NT2/D1 (cell line): ENCODE measurements at regions not wholly inside any gene's neighbourhood (a gene's known extent, or its start where the extent isn't known, plus 50 kb on each side); places are given as distances from the start of the nearest gene placed in this dataset.

ENCODE experiments used
- DNase-seq: peaks from one replicate; pipeline ENCODE4 v3.0.0-alpha.2; 2011; ENCODE audit warnings: low read depth, low spot score
- H3K27me3 ChIP-seq: 2 replicates; pipeline ENCODE4 v1.6.0; 2011; ENCODE audit warnings: mild to moderate bottlenecking; ENCODE audit not compliant: insufficient read length, insufficient read depth
- H3K36me3 ChIP-seq: 2 replicates; pipeline ENCODE4 v1.6.1; 2011; ENCODE audit warnings: mild to moderate bottlenecking, low read length, mixed read lengths; ENCODE audit not compliant: insufficient read depth, insufficient read length
- H3K4me1 ChIP-seq: 2 replicates; pipeline ENCODE4 v1.5.1; 2011; ENCODE audit not compliant: insufficient read depth, insufficient read length
- H3K4me3 ChIP-seq: 2 replicates; pipeline ENCODE4 v1.5.1; 2011; ENCODE audit warnings: low read depth; ENCODE audit not compliant: insufficient read length
- H3K9ac ChIP-seq: 2 replicates; pipeline ENCODE4 v1.6.0; 2011; ENCODE audit warnings: low read depth; ENCODE audit not compliant: insufficient read length
- H3K9me3 ChIP-seq: 2 replicates; pipeline ENCODE4 v1.5.1; 2011; ENCODE audit warnings: mild to moderate bottlenecking, low read length; ENCODE audit not compliant: insufficient read depth
- SUZ12 ChIP-seq: IDR thresholded peaks from 2 replicates; pipeline ENCODE4 v1.6.1; 2011; ENCODE audit not compliant: insufficient read length, insufficient read depth; ENCODE audit errors: extremely low read depth
- YY1 ChIP-seq: IDR thresholded peaks from 2 replicates; pipeline ENCODE4 v1.6.1; 2011; ENCODE audit not compliant: insufficient read length, insufficient read depth
- ZNF274 ChIP-seq: IDR thresholded peaks from 2 replicates; pipeline ENCODE4 v1.6.1; 2011; ENCODE audit warnings: mild to moderate bottlenecking, low read depth, low read length

GRCh38 chr10:3554121-3554522, 230.9 kb downstream of the KLF6 start:
- TF ChIP-seq ZNF274: no peak
- no peak for TF ChIP-seq YY1
- TF ChIP-seq SUZ12: no peak
- H3K4me3 ChIP-seq: no peak overlapping the region
- no peak overlapping the region for H3K9ac ChIP-seq

GRCh38 chr10:3552281-3552680, 232.7 kb downstream of the KLF6 start:
- Histone ChIP-seq H3K4me1 (no peaks in the 10 kb centered on the region), H3K36me3 (no peaks in the 10 kb centered on the region), H3K27me3 (no peaks in the 10 kb centered on the region), H3K9ac (no peak overlapping the region), H3K4me3 (no peak overlapping the region), H3K9me3 (no peaks in the 10 kb centered on the region)
- no peak for DNase-seq
- TF ChIP-seq ZNF274: no peak
- no peak for TF ChIP-seq SUZ12
- TF ChIP-seq YY1: no peak

More at GRCh38 chr10:3554121-3554522, 230.9 kb downstream of the KLF6 start:
- no peaks in the 10 kb centered on the region for H3K9me3 ChIP-seq
- DNase-seq: no peak
- no peaks in the 10 kb centered on the region for H3K4me1 ChIP-seq
- no peaks in the 10 kb centered on the region for H3K36me3 ChIP-seq
- H3K27me3 ChIP-seq: no peaks in the 10 kb centered on the region

- no peaks in the 10 kb centered on the region for H3K4me1 ChIP-seq
These were observed 233.2 kb downstream of the KLF6 start for GRCh38 chr10:3551761-3552160.

GRCh38 chr10:3549118-3549517, 235.9 kb downstream of the KLF6 start:
- Histone ChIP-seq H3K9me3 (no peaks in the 10 kb centered on the region), H3K4me1 (no peaks in the 10 kb centered on the region), H3K9ac (no peak overlapping the region), H3K4me3 (no peak overlapping the region), H3K27me3 (no peaks in the 10 kb centered on the region), H3K36me3 (no peaks in the 10 kb centered on the region)
- no peak for TF ChIP-seq SUZ12
- TF ChIP-seq YY1: no peak
- no peak for TF ChIP-seq ZNF274
- DNase-seq: no peak

More at GRCh38 chr10:3551761-3552160, 233.2 kb downstream of the KLF6 start:
- no peak for DNase-seq
- no peak for TF ChIP-seq SUZ12
- no peak for TF ChIP-seq ZNF274
- no peak for TF ChIP-seq YY1
- Histone ChIP-seq H3K9ac (no peak overlapping the region), H3K4me3 (no peak overlapping the region), H3K36me3 (no peaks in the 10 kb centered on the region), H3K27me3 (no peaks in the 10 kb centered on the region), H3K9me3 (no peaks in the 10 kb centered on the region)

- no peaks in the 10 kb centered on the region for H3K36me3 ChIP-seq
- no peak overlapping the region for H3K4me3 ChIP-seq
- no peaks in the 10 kb centered on the region for H3K4me1 ChIP-seq
- H3K9me3 ChIP-seq: no peaks in the 10 kb centered on the region
- H3K27me3 ChIP-seq: no peaks in the 10 kb centered on the region
- no peak overlapping the region for H3K9ac ChIP-seq
- no peak for TF ChIP-seq SUZ12
- no peak for TF ChIP-seq ZNF274
- TF ChIP-seq YY1: no peak
- no peak for DNase-seq
These were observed 236.3 kb downstream of the KLF6 start for GRCh38 chr10:3548702-3549101.

- no peak for DNase-seq
These were observed 236.9 kb downstream of the KLF6 start for GRCh38 chr10:3548076-3548475.

GRCh38 chr10:3544561-3544960, 240.4 kb downstream of the KLF6 start:
- Histone ChIP-seq H3K4me3 (no peak overlapping the region), H3K36me3 (no peaks in the 10 kb centered on the region), H3K4me1 (no peaks in the 10 kb centered on the region), H3K27me3 (no peaks in the 10 kb centered on the region), H3K9me3 (no peaks in the 10 kb centered on the region), H3K9ac (no peak overlapping the region)
- TF ChIP-seq YY1 (no peak), SUZ12 (no peak), ZNF274 (no peak)
- no peak for DNase-seq

More at GRCh38 chr10:3548076-3548475, 236.9 kb downstream of the KLF6 start:
- no peaks in the 10 kb centered on the region for H3K27me3 ChIP-seq
- H3K36me3 ChIP-seq: no peaks in the 10 kb centered on the region
- H3K9me3 ChIP-seq: no peaks in the 10 kb centered on the region
- H3K9ac ChIP-seq: no peak overlapping the region
- TF ChIP-seq ZNF274 (no peak), SUZ12 (no peak), YY1 (no peak)
- H3K4me1 ChIP-seq: no peaks in the 10 kb centered on the region
- no peak overlapping the region for H3K4me3 ChIP-seq

GRCh38 chr10:3542185-3542611, 242.8 kb downstream of the KLF6 start:
- DNase-seq: no peak
- Histone ChIP-seq H3K9ac (no peak overlapping the region), H3K4me1 (no peaks in the 10 kb centered on the region), H3K36me3 (no peaks in the 10 kb centered on the region), H3K4me3 (no peak overlapping the region), H3K27me3 (no peaks in the 10 kb centered on the region), H3K9me3 (no peaks in the 10 kb centered on the region)
- TF ChIP-seq YY1: no peak
